ACHN (cell line): ENCODE measurements at regions not wholly inside any gene's neighbourhood (a gene's known extent, or its start where the extent isn't known, plus 50 kb on each side); places are given as distances from the start of the nearest gene placed in this dataset.

ENCODE experiments used
- DNase-seq: peaks from one replicate; pipeline ENCODE4 v3.0.0-alpha.2; 2015
- in situ Hi-C: cut with HindIII; loops from 2 replicates; pipeline ENCODE4 v1.10.0; 2017; ENCODE audit warnings: low sequenced_read_pairs, low pct_ligation_motif_present, low pct_unique_long_range_greater_than_20kb

- in situ Hi-C loops = no loop called here
- no peak for DNase-seq
Observed at GRCh38 chr13:21757763-21758162, 86.9 kb downstream of the FGF9 start.

GRCh38 chr13:21758441-21758840 lies 87.6 kb downstream of the FGF9 start:
- no peak for DNase-seq
- in situ Hi-C loops = no loop called here

GRCh38 chr13:21759463-21759862 lies 88.6 kb downstream of the FGF9 start:
- in situ Hi-C loops = no loop called here
- no peak for DNase-seq

GRCh38 chr13:21759911-21760310 lies 89.0 kb downstream of the FGF9 start:
- no peak for DNase-seq
- in situ Hi-C loops = no loop called here

GRCh38 chr13:21761770-21762169 lies 90.9 kb downstream of the FGF9 start:
- in situ Hi-C loops = no loop called here
- no peak for DNase-seq

GRCh38 chr13:21762512-21762911 lies 91.6 kb downstream of the FGF9 start:
- in situ Hi-C loops = no loop called here

GRCh38 chr13:21767032-21767431 lies 96.2 kb downstream of the FGF9 start:
- no peak for DNase-seq
- in situ Hi-C loops = no loop called here

More at GRCh38 chr13:21762512-21762911, 91.6 kb downstream of the FGF9 start:
- DNase-seq = no peak

GRCh38 chr13:21771075-21771474 lies 100.2 kb downstream of the FGF9 start:
- in situ Hi-C loops = no loop called here
- DNase-seq = no peak

GRCh38 chr13:21777166-21777565 lies 106.3 kb downstream of the FGF9 start:
- no peak for DNase-seq
- in situ Hi-C loops = no loop called here

GRCh38 chr13:21777813-21778212 lies 106.9 kb downstream of the FGF9 start:
- in situ Hi-C loops = no loop called here
- DNase-seq = no peak

- in situ Hi-C loops = no loop called here
- DNase-seq = no peak
Observed at GRCh38 chr13:21782736-21783135, 111.9 kb downstream of the FGF9 start.

GRCh38 chr13:21785990-21786389 lies 115.1 kb downstream of the FGF9 start:
- in situ Hi-C loops = no loop called here
- DNase-seq = no peak

GRCh38 chr13:21796066-21796465 lies 125.2 kb downstream of the FGF9 start:
- in situ Hi-C loops = no loop called here
- DNase-seq = no peak

GRCh38 chr13:21796775-21797514 lies 126.1 kb downstream of the FGF9 start:
- no peak for DNase-seq
- in situ Hi-C loops = no loop called here

- in situ Hi-C loops = no loop called here
- DNase-seq = no peak
Observed at GRCh38 chr13:21797736-21798135, 126.9 kb downstream of the FGF9 start.

- no peak for DNase-seq
- in situ Hi-C loops = no loop called here
Observed at GRCh38 chr13:21798181-21798580, 127.3 kb downstream of the FGF9 start.

GRCh38 chr13:21799671-21800070 lies 128.8 kb downstream of the FGF9 start:
- DNase-seq = no peak
- in situ Hi-C loops = no loop called here

- in situ Hi-C loops = no loop called here
- DNase-seq = no peak
Observed at GRCh38 chr13:21800837-21801616, 130.2 kb downstream of the FGF9 start.

GRCh38 chr13:21805733-21806132 lies 134.9 kb downstream of the FGF9 start:
- no peak for DNase-seq
- in situ Hi-C loops = no loop called here

- in situ Hi-C loops = no loop called here
- no peak for DNase-seq
Observed at GRCh38 chr13:21812192-21812626, 141.3 kb downstream of the FGF9 start.
